Panc1 (cell line): ENCODE measurements at regions not wholly inside any gene's neighbourhood (a gene's known extent, or its start where the extent isn't known, plus 50 kb on each side); places are given as distances from the start of the nearest gene placed in this dataset.

Experiments
- CTCF ChIP-seq: fragments of 450-650 bp; IDR thresholded peaks from 2 replicates; pipeline ENCODE4 v1.5.1; 2017; ENCODE audit warnings: mild to moderate bottlenecking
- POLR2AphosphoS5 ChIP-seq: IDR thresholded peaks from 2 replicates; pipeline ENCODE4 v1.6.1; 2012; ENCODE audit warnings: mild to moderate bottlenecking, low read depth, low read length, moderate library complexity
- REST ChIP-seq, 2 experiments: IDR thresholded peaks; 2 replicates each; pipeline ENCODE4 v1.6.1; 2011 to 2012; ENCODE audit warnings: low read depth in 2 of 2, control low read depth in 1 of 2, low read length in 1 of 2, mild to moderate bottlenecking in 1 of 2, moderate library complexity in 1 of 2; ENCODE audit not compliant: insufficient read depth in 1 of 2
- SIN3A ChIP-seq: IDR thresholded peaks from 2 replicates; pipeline ENCODE4 v1.6.1; 2012; ENCODE audit warnings: low read depth, mild to moderate bottlenecking, low read length, moderate library complexity, borderline replicate concordance; ENCODE audit not compliant: insufficient read depth
- TCF7L2 ChIP-seq: IDR thresholded peaks from 2 replicates; pipeline ENCODE4 v1.6.1; 2011; ENCODE audit warnings: mild to moderate bottlenecking, low read depth, low read length, inconsistent platforms

DNA sequence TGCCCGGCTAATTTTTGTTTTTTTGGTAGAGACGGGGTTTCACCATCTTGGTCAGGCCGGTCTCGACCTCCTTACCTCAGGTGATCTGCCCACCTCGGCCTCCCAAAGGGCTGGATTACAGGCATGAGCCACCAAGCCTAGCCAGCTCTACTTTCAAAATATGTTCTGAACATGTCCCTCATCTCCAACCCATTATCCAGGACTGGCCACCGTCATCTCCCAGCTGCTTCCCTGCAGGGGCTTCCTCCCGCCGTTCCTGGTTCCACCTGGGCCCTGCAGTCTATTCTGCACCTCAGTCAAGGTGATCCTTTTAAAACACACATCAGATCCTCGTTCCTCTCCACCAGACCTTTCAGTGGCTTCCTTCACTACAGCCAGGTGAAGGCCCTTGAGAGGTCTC is 80.9 kb upstream of the NKX1-1 start:
- TF ChIP-seq CTCF (no peak), REST (IDR thresholded peaks at IDR 0.05; ENCODE audit: insufficient read depth in 1 of 2, low read depth in 2 of 2, low read length in 1 of 2) (no peak), POLR2AphosphoS5 (no peak), SIN3A (no peak), TCF7L2 (no peak)
